ENCODE measurements at regions not wholly inside any gene's neighbourhood (a gene's known extent, or its start where the extent isn't known, plus 50 kb on each side); places are given as distances from the start of the nearest gene placed in this dataset.

- DNase-seq (ENCODE audit: extremely low spot score, unreplicated experiment), result no peak
- Mint-ChIP-seq H3K27ac (ENCODE audit: unreplicated experiment) (no peak overlapping the region), H3K27me3 (ENCODE audit: unreplicated experiment) (peaks cover 5% of the 10 kb centered on the region), H3K4me1 (ENCODE audit: unreplicated experiment) (no peaks in the 10 kb centered on the region), H3K9me3 (ENCODE audit: unreplicated experiment) (no peaks in the 10 kb centered on the region), H3K4me3 (ENCODE audit: unreplicated experiment) (no peak overlapping the region), H3K36me3 (ENCODE audit: unreplicated experiment) (no peaks in the 10 kb centered on the region)
- no peak for TF ChIP-seq CTCF (IDR thresholded peaks at IDR 0.05)
Measured at GRCh38 chr6:150510576-150510975, 89.1 kb upstream of the PLEKHG1 start.

- Mint-ChIP-seq H3K27me3 (ENCODE audit: unreplicated experiment) (peaks cover 5% of the 10 kb centered on the region), H3K4me3 (ENCODE audit: unreplicated experiment) (no peak overlapping the region), H3K27ac (ENCODE audit: unreplicated experiment) (no peak overlapping the region), H3K36me3 (ENCODE audit: unreplicated experiment) (no peaks in the 10 kb centered on the region), H3K4me1 (ENCODE audit: unreplicated experiment) (no peaks in the 10 kb centered on the region), H3K9me3 (ENCODE audit: unreplicated experiment) (no peaks in the 10 kb centered on the region)
- TF ChIP-seq CTCF (IDR thresholded peaks at IDR 0.05), result no peak
- no peak for DNase-seq (ENCODE audit: extremely low spot score, unreplicated experiment)
Measured at GRCh38 chr6:150511313-150511712, 88.4 kb upstream of the PLEKHG1 start.

GRCh38 chr6:150514806-150515380 lies 84.8 kb upstream of the PLEKHG1 start:
- DNase-seq (ENCODE audit: extremely low spot score, unreplicated experiment), result no peak
- TF ChIP-seq CTCF (IDR thresholded peaks at IDR 0.05), result no peak
- Mint-ChIP-seq H3K27me3 (ENCODE audit: unreplicated experiment) (peaks cover 9% of the 10 kb centered on the region), H3K4me3 (ENCODE audit: unreplicated experiment) (no peak overlapping the region), H3K9me3 (ENCODE audit: unreplicated experiment) (no peaks in the 10 kb centered on the region), H3K36me3 (ENCODE audit: unreplicated experiment) (no peaks in the 10 kb centered on the region), H3K27ac (ENCODE audit: unreplicated experiment) (no peak overlapping the region), H3K4me1 (ENCODE audit: unreplicated experiment) (no peaks in the 10 kb centered on the region)

GRCh38 chr6:150516199-150516598 lies 83.5 kb upstream of the PLEKHG1 start:
- Mint-ChIP-seq H3K27me3 (ENCODE audit: unreplicated experiment) (peaks cover 9% of the 10 kb centered on the region), H3K4me1 (ENCODE audit: unreplicated experiment) (no peaks in the 10 kb centered on the region), H3K9me3 (ENCODE audit: unreplicated experiment) (no peaks in the 10 kb centered on the region), H3K27ac (ENCODE audit: unreplicated experiment) (no peak overlapping the region), H3K4me3 (ENCODE audit: unreplicated experiment) (no peak overlapping the region), H3K36me3 (ENCODE audit: unreplicated experiment) (no peaks in the 10 kb centered on the region)
- no peak for TF ChIP-seq CTCF (IDR thresholded peaks at IDR 0.05)
- no peak for DNase-seq (ENCODE audit: extremely low spot score, unreplicated experiment)

GRCh38 chr6:150517175-150517574 lies 82.5 kb upstream of the PLEKHG1 start:
- H3K4me3 Mint-ChIP-seq (ENCODE audit: unreplicated experiment), result no peak overlapping the region
- no peak for TF ChIP-seq CTCF (IDR thresholded peaks at IDR 0.05)
- no peaks in the 10 kb centered on the region for H3K9me3 Mint-ChIP-seq (ENCODE audit: unreplicated experiment)
- H3K27ac Mint-ChIP-seq (ENCODE audit: unreplicated experiment), result no peak overlapping the region
- no peak for DNase-seq (ENCODE audit: extremely low spot score, unreplicated experiment)
- H3K36me3 Mint-ChIP-seq (ENCODE audit: unreplicated experiment), result no peaks in the 10 kb centered on the region
- H3K4me1 Mint-ChIP-seq (ENCODE audit: unreplicated experiment), result no peaks in the 10 kb centered on the region
- H3K27me3 Mint-ChIP-seq (ENCODE audit: unreplicated experiment), result peaks cover 9% of the 10 kb centered on the region

Measured in osteocyte (in vitro differentiated cells).